Upper lobe of right lung (tissue), 1 donor: ENCODE measurements at regions not wholly inside any gene's neighbourhood (a gene's known extent, or its start where the extent isn't known, plus 50 kb on each side); places are given as distances from the start of the nearest gene placed in this dataset.

ENCODE experiments used
- ATAC-seq: fragments of 200-7000 bp; cut with Tn5 transposase; one replicate; pipeline ENCODE4 v1.9.1; 2020; ENCODE audit warnings: mild to moderate bottlenecking, moderate library complexity
- DNase-seq: peaks from one replicate; pipeline ENCODE4 v3.0.0-alpha.2; 2020
- H3K27ac ChIP-seq: fragments of 200-600 bp; one replicate; pipeline ENCODE4 v1.8.0; 2022
- H3K27me3 ChIP-seq: fragments of 200-600 bp; one replicate; pipeline ENCODE4 v1.8.0; 2022; ENCODE audit warnings: mild to moderate bottlenecking
- H3K36me3 ChIP-seq: fragments of 200-600 bp; one replicate; pipeline ENCODE4 v1.8.0; 2022
- H3K4me1 ChIP-seq: fragments of 200-600 bp; one replicate; pipeline ENCODE4 v1.8.0; 2022
- H3K4me3 ChIP-seq: fragments of 200-600 bp; one replicate; pipeline ENCODE4 v1.8.0; 2022; ENCODE audit warnings: mild to moderate bottlenecking
- H3K9me3 ChIP-seq: fragments of 200-600 bp; one replicate; pipeline ENCODE4 v1.8.0; 2022
- CTCF ChIP-seq: fragments of 200-600 bp; IDR thresholded peaks from one replicate; pipeline ENCODE4 v1.8.0; 2022; ENCODE audit warnings: antibody characterized with exemption
- intact Hi-C: fragments of 100-400 bp; cut with DNase I; formaldehyde crosslinking; loops from one replicate; pipeline ENCODE4 v1.11.0; 2022
- donor health status: DM: no; HTN: yes; CAD: no; lungs with severe emphysema.

GRCh38 chr16:85364323-85365040 lies 248.6 kb upstream of the GSE1 start:
- peak; percentile 65 for DNase-seq
- ATAC-seq, result no peak

GRCh38 chr16:85365120-85365519 lies 248.0 kb upstream of the GSE1 start:
- Histone ChIP-seq H3K4me3 (no peak overlapping the region), H3K27me3 (no peaks in the 10 kb centered on the region), H3K27ac (no peak overlapping the region), H3K4me1 (peaks cover 9% of the 10 kb centered on the region), H3K9me3 (no peaks in the 10 kb centered on the region), H3K36me3 (no peaks in the 10 kb centered on the region)
- intact Hi-C loops, result no loop called here
- DNase-seq (peak; percentile 61), ATAC-seq (peak; percentile 7)
- no peak for TF ChIP-seq CTCF

More at GRCh38 chr16:85364323-85365040, 248.6 kb upstream of the GSE1 start:
- no peak overlapping the region for H3K27ac ChIP-seq
- no peaks in the 10 kb centered on the region for H3K36me3 ChIP-seq
- no peaks in the 10 kb centered on the region for H3K9me3 ChIP-seq
- intact Hi-C loops, result no loop called here
- no peak overlapping the region for H3K4me3 ChIP-seq
- H3K27me3 ChIP-seq, result no peaks in the 10 kb centered on the region
- TF ChIP-seq CTCF, result no peak
- H3K4me1 ChIP-seq, result peaks cover 3% of the 10 kb centered on the region

- ATAC-seq (no peak), DNase-seq (peak; percentile 67)
- no peaks in the 10 kb centered on the region for H3K9me3 ChIP-seq
- intact Hi-C loops, result no loop called here
- no peak overlapping the region for H3K4me3 ChIP-seq
- no peaks in the 10 kb centered on the region for H3K27me3 ChIP-seq
- no peak overlapping the region for H3K27ac ChIP-seq
- no peaks in the 10 kb centered on the region for H3K36me3 ChIP-seq
- H3K4me1 ChIP-seq, result peaks cover 17% of the 10 kb centered on the region
- TF ChIP-seq CTCF, result no peak
Measured at GRCh38 chr16:85366031-85366763, 246.9 kb upstream of the GSE1 start.

GRCh38 chr16:85367485-85367884 lies 245.6 kb upstream of the GSE1 start:
- DNase-seq, result no peak
- Histone ChIP-seq H3K4me3 (no peak overlapping the region), H3K36me3 (no peaks in the 10 kb centered on the region), H3K9me3 (no peaks in the 10 kb centered on the region), H3K27ac (no peak overlapping the region), H3K4me1 (peaks cover 17% of the 10 kb centered on the region), H3K27me3 (no peaks in the 10 kb centered on the region)
- intact Hi-C loops, result no loop called here
- no peak for ATAC-seq
- no peak for TF ChIP-seq CTCF

- intact Hi-C loops, result no loop called here
- H3K4me1 ChIP-seq, result peaks cover 23% of the 10 kb centered on the region
- H3K27me3 ChIP-seq, result no peaks in the 10 kb centered on the region
- no peaks in the 10 kb centered on the region for H3K36me3 ChIP-seq
- ATAC-seq (no peak), DNase-seq (no peak)
- TF ChIP-seq CTCF, result no peak
- no peak overlapping the region for H3K27ac ChIP-seq
- H3K9me3 ChIP-seq, result no peaks in the 10 kb centered on the region
- no peak overlapping the region for H3K4me3 ChIP-seq
Measured at GRCh38 chr16:85369060-85369459, 244.1 kb upstream of the GSE1 start.
